ENCODE measurements at regions not wholly inside any gene's neighbourhood (a gene's known extent, or its start where the extent isn't known, plus 50 kb on each side); places are given as distances from the start of the nearest gene placed in this dataset.
"Not testable (repeated sequence)": the region's sequence is repeated elsewhere in the genome, so short reads cannot be mapped to it uniquely, and the experiment has no call there.

DNA sequence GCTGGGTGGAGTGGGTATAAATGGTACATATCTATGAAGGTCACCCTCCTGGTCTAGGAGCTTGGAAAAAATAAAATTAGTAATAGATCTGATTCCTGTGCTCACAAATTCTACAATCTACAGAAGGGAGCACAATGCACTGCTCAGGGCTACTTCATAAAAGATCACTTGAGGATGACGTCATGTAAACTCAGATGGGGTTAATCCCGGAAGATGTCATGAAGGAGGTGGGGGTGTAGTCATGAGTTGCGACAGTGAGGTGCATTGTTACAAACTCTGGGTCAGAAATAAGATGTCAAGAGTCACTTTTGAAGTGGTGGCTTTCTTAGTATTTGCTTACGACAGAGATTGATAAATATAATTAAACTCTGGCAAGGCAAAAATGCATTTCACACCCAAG lies 68.2 kb downstream of the LHX9 start:
- intact Hi-C loops (cut with DNase I; ENCODE audit: low total_unique reads) = no loop called here
- no peak for DNase-seq (ENCODE audit: low spot score in 2 of 2)
- no peak overlapping the region for H3K4me3 ChIP-seq
- no peaks in the 10 kb centered on the region for H3K36me3 ChIP-seq
- H3K27me3 ChIP-seq = no peaks in the 10 kb centered on the region
- H3K9me3 ChIP-seq = no peaks in the 10 kb centered on the region
- TF ChIP-seq POLR2AphosphoS5 (IDR thresholded peaks at IDR 0.05) (no peak), POLR2A (IDR thresholded peaks at IDR 0.05) (no peak)
- TF ChIP-seq, protein P1, sequence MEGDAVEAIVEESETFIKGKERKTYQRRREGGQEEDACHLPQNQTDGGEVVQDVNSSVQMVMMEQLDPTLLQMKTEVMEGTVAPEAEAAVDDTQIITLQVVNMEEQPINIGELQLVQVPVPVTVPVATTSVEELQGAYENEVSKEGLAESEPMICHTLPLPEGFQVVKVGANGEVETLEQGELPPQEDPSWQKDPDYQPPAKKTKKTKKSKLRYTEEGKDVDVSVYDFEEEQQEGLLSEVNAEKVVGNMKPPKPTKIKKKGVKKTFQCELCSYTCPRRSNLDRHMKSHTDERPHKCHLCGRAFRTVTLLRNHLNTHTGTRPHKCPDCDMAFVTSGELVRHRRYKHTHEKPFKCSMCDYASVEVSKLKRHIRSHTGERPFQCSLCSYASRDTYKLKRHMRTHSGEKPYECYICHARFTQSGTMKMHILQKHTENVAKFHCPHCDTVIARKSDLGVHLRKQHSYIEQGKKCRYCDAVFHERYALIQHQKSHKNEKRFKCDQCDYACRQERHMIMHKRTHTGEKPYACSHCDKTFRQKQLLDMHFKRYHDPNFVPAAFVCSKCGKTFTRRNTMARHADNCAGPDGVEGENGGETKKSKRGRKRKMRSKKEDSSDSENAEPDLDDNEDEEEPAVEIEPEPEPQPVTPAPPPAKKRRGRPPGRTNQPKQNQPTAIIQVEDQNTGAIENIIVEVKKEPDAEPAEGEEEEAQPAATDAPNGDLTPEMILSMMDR (IDR thresholded peaks at IDR 0.05) = no peak
- H3K27ac ChIP-seq = no peak overlapping the region
- no peaks in the 10 kb centered on the region for H3K4me1 ChIP-seq

DNA sequence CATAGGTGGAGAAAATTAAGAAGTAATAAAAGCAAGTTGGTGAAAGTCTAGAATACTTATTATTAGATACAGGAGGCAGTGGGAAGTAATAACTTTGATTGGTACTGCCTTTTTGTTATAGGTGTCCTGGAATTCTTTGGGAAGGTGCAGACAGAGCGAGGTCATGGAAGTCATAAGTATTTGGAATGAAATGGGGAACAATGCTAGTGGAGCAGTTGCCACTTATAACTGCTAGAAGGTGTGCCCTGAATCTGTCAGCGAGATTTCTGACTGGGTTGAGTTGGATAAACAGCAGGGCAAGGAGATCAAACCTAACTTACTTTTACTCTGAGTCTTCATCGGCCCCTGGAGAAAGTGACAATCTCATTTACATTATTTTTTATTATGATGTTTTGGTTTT lies 69.6 kb downstream of the LHX9 start:
- intact Hi-C loops (cut with DNase I; ENCODE audit: low total_unique reads) = no loop called here
- Histone ChIP-seq H3K27ac (no peak overlapping the region), H3K36me3 (no peaks in the 10 kb centered on the region), H3K27me3 (no peaks in the 10 kb centered on the region), H3K4me1 (no peaks in the 10 kb centered on the region), H3K4me3 (no peak overlapping the region), H3K9me3 (no peaks in the 10 kb centered on the region)
- DNase-seq (ENCODE audit: low spot score in 2 of 2) = no peak
- TF ChIP-seq, protein P1 (IDR thresholded peaks at IDR 0.05) = no peak
- no peak for TF ChIP-seq POLR2A (IDR thresholded peaks at IDR 0.05)

DNA sequence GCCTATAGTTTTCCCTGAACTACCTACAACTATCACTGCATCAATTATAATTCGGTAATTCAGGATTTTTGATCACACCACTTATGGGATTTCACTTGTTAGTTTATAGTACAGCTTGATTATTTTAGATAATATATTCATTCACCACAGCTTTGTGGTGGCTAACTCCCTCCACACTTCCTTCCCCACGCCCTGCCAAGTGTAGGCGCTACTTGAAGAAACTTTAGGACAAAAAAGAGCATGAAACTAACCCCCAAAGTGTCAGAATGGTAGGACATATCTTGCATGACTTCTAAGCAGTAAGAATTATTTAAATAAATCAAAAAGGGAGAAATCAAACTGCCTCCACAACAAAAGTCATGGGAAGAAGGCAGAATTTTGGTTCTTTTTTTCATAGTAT lies 70.1 kb downstream of the LHX9 start:
- H3K36me3 ChIP-seq = no peaks in the 10 kb centered on the region
- intact Hi-C loops (cut with DNase I; ENCODE audit: low total_unique reads) = no loop called here
- H3K4me1 ChIP-seq = no peaks in the 10 kb centered on the region
- H3K27ac ChIP-seq = no peak overlapping the region
- H3K27me3 ChIP-seq = no peaks in the 10 kb centered on the region
- no peak for DNase-seq (ENCODE audit: low spot score in 2 of 2)
- H3K4me3 ChIP-seq = no peak overlapping the region
- H3K9me3 ChIP-seq = no peaks in the 10 kb centered on the region
- TF ChIP-seq, protein P1 (IDR thresholded peaks at IDR 0.05) = no peak
- TF ChIP-seq POLR2A (IDR thresholded peaks at IDR 0.05) (no peak), POLR2AphosphoS5 (IDR thresholded peaks at IDR 0.05) (no peak)

DNA sequence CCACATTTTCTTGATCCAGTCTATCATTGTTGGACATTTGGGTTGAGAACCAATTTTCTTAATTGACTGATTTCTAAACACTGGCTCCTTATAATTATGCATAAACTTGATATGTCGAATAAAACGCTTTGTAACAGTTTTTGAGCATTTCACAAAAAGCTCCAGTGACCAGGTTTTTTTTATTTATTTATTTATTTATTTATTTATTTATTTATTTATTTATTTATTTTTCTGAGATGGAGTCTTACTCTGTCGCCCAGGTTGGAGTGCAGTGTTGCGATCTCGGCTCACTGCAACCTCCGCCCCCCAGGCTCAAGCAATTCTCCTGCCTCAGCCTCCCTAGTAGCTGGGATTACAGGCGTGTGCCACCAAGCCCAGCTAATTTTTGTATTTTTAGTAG lies 71.4 kb downstream of the LHX9 start:
- H3K9me3 ChIP-seq; H3K4me3 ChIP-seq; H3K27ac ChIP-seq; intact Hi-C loops (cut with DNase I; ENCODE audit: low total_unique reads); H3K27me3 ChIP-seq; H3K36me3 ChIP-seq; H3K4me1 ChIP-seq; DNase-seq (ENCODE audit: low spot score in 2 of 2): not testable (repeated sequence)

DNA sequence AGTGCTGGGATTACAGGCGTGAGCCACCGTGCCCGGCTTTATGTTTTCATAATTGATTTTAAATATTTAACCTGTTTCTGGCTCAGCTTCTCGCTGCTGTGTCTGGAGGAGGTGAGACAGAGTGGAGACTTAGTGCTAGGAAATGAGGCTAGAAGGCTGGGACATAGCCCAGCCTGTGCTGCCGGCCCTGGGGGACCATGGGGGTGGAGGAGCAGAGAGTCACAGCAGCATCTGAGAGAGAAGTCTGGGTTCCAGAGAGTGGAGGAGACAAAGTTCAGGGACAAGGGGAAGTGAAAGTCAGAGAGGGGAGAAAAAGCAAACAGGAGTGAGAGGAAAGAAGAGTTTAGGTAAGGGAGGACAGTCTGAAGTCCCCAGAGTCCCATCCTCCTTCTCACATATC lies 71.9 kb downstream of the LHX9 start:
- no peak for DNase-seq (ENCODE audit: low spot score in 2 of 2)
- TF ChIP-seq POLR2A (IDR thresholded peaks at IDR 0.05) = no peak
- TF ChIP-seq, protein P1 (IDR thresholded peaks at IDR 0.05) = no peak
- TF ChIP-seq POLR2AphosphoS5 (IDR thresholded peaks at IDR 0.05) = no peak
- Histone ChIP-seq H3K27ac (no peak overlapping the region), H3K4me1 (no peaks in the 10 kb centered on the region), H3K4me3 (no peak overlapping the region), H3K9me3 (no peaks in the 10 kb centered on the region), H3K36me3 (no peaks in the 10 kb centered on the region), H3K27me3 (no peaks in the 10 kb centered on the region)
- intact Hi-C loops (cut with DNase I; ENCODE audit: low total_unique reads) = no loop called here

DNA sequence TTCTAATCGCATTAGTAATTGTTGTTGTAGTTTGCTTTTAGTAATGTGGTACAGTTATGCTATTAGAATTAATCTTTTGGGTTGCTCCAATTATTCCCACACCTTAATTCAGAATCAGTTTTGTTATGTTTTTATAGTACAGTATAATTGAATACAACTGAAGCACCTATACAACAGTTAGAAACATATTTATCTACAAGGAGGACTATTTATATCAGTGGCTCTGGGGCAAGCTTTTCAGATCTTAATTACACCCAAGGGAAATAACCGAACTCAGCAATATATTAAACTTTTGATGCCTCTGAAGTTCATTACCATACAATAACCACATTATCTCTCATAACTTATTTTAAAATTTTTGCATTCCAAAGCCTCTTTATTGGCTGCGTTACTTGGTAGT lies 74.4 kb downstream of the LHX9 start:
- Histone ChIP-seq H3K4me1 (no peaks in the 10 kb centered on the region), H3K36me3 (no peaks in the 10 kb centered on the region), H3K27ac (no peak overlapping the region), H3K4me3 (no peak overlapping the region), H3K27me3 (no peaks in the 10 kb centered on the region), H3K9me3 (no peaks in the 10 kb centered on the region)
- no peak for DNase-seq (ENCODE audit: low spot score in 2 of 2)
- TF ChIP-seq POLR2A (IDR thresholded peaks at IDR 0.05) (no peak), POLR2AphosphoS5 (IDR thresholded peaks at IDR 0.05) (no peak)
- TF ChIP-seq, protein P1 (IDR thresholded peaks at IDR 0.05) = no peak
- intact Hi-C loops (cut with DNase I; ENCODE audit: low total_unique reads) = loop anchor here (10.0 kb wide), 1 partner anchor 1437 kb away; no protein-coding TSS in a partner anchor

Measured in breast epithelium (tissue), 4 donors.